KBM-7 (cell line): ENCODE measurements at regions not wholly inside any gene's neighbourhood (a gene's known extent, or its start where the extent isn't known, plus 50 kb on each side); places are given as distances from the start of the nearest gene placed in this dataset.
"Not testable (repeated sequence)": the region's sequence is repeated elsewhere in the genome, so short reads cannot be mapped to it uniquely, and the experiment has no call there.

Experiments
- DNase-seq: peaks from one replicate; pipeline ENCODE4 v3.0.0-alpha.2; 2015
- in situ Hi-C: fragments of 300-500 bp; cut with MboI; formaldehyde crosslinking; loops from 2 replicates; pipeline ENCODE4 v1.14.3; 2020; ENCODE audit warnings: low sequenced_read_pairs, low pct_unique_long_range_greater_than_20kb, mixed read lengths

DNA sequence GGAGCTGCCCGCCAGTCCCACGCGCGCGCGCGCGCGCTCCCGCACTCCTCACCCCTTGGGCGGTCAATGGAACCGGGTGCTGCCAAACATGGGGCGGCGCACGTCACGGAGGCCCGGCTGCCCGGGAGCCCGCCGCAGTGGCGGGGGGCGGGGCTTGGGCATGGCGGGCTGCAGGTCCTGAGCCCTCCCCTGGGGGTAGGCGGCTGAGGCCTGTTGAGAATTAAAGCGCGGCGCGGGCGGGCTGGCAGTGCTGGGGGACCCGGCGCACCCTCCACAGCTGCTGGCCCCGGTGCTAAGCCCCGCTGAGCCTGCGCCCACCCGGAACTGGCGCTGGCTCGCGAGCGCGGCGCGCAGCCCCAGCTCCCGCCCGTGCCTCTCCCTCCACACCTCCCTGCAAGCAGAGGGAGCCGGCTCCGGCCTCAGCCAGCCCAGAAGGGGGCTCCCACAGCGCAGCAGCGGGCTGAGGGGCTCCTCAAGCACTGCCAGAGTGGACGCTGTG, 634.2 kb downstream of the ANKRD7 start:
- DNase-seq: no peak
- in situ Hi-C loops: no loop called here

DNA sequence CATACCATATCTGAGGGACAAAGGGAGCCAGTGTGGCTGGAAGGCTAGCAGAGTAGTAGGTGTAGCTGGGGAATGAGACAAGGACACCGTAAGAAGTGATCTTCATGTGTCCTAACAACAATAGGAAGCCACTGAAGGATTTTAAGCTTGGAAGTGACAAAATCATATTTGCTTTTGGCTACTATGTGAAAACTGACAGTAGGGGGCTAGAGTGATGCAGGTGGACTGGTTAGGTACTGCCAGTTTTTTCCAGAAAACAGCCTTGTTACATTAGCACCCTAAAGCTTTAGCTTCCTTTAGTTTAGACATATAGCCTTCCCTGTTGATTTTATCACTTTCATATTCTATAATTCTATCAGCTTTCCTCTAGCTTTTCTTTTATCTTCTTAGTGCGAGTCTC, 637.1 kb downstream of the ANKRD7 start:
- in situ Hi-C loops: no loop called here

DNA sequence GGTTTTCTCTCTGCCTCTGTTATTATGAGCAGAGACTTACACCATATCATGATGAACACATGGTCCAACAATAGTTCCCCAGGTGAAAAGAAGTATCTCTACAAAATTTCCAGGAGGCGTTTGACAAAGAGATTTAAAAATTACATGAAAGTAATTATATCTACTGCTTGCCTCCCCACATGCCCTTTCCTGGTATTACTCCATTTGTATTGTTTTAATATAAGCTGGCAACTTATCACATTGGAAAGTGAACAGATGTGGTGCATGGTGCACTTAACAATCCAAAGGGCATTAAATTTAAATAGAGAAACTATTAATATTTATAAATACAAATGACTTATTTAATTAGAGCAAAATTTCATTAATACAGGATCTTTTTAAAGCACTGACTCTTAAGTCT, 638.2 kb downstream of the ANKRD7 start:
- in situ Hi-C loops: no loop called here

More for the DNA sequence above, 637.1 kb downstream of the ANKRD7 start:
- no peak for DNase-seq

DNA sequence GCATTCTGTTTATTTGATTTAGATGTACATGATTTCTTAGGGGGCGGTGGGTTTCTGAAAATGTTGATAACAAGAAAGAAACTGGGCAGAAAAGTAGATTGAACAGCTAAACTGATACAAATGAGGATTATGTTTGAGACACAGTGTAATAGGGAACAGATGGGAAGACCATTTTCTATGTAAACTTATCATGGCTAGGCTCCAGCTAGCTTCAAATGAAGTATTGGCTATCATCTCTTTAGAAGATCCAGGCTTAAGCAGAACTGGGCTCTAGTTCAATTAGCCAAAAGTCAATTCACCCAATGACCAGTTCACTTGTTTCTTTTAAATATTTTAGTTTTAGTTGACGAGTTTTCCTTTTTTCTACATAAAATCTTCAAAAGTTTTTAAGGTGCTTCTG, 639.5 kb downstream of the ANKRD7 start:
- in situ Hi-C loops: no loop called here
- no peak for DNase-seq

More for the DNA sequence above, 638.2 kb downstream of the ANKRD7 start:
- DNase-seq: no peak

DNA sequence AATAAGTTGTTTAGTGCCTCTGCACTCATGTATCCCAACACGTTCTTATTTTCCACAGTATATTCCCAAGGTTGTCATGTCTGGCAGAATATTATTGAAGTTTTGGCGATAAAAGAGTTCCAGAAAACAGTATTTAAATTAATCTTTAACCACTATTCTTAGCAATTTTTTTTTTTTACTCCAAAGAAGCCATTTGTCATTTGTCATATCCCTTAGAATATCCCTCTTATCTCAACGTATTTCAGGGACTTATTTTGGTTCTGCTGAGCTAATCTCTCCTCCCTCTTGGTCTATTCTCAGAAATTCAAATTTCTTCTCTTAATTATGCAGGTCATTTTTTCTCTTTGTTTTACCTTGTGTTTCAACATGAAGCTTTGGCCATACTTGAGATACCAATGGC, 643.4 kb downstream of the ANKRD7 start:
- in situ Hi-C loops: no loop called here
- no peak for DNase-seq

DNA sequence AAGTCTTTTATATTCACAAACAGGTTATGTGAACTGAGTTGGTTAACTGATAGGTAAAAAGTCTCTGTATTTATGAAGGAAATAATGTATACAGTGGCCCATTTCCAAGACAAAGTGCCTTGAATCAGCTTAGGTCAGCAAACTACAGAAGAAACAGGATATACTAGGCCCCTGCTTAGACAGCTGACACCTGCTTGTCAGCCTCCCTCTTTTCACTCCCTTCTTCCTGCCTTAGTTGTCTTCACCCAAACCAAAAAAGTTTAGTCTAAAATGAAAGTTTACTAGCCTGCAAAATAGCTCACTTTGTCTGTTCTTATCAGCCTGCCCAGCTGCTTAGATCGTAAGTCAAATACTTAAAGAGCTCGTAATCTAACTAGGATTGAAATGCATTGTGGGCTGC, 644.6 kb downstream of the ANKRD7 start:
- in situ Hi-C loops, DNase-seq: not testable (repeated sequence)

DNA sequence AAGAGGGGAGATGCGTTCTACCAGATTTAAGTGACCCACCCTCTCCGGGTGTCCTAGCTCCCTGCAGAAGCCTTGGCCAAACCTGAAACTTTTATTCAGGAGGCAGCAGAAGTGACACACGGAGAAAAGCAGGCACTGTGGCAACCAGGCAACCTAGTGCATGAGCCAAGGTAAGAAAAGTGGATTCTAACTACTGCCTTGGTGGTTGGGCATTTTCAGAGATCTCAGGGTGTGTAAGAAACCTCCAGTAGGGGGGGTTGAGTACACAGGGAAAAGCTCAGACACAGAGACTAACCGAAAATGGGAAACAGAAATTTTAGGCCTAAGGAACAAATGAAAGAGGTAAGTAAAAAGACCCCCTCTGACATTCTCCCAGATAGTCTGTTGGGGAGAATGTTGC, 645.7 kb downstream of the ANKRD7 start:
- in situ Hi-C loops: no loop called here
- DNase-seq: peak; percentile 21

DNA sequence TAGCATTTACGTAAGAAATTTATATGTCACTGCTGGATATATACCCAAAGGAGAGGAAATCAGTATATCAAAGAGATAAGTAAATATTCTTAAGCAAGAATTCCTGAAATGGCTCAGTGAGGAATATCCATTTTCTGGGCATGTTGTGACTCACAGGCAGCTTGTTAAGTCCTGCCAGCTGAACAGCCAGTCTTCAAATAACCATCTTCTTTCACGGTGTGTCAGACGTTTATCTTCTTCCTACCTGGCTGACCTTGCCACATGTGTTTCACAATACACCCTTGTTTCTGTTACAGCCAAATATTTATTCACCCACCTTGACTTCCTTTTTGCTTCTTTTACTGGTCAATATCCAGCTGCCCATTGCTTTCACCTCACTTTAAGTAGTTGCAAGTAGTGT, 648.1 kb downstream of the ANKRD7 start:
- DNase-seq: no peak
- in situ Hi-C loops: no loop called here

DNA sequence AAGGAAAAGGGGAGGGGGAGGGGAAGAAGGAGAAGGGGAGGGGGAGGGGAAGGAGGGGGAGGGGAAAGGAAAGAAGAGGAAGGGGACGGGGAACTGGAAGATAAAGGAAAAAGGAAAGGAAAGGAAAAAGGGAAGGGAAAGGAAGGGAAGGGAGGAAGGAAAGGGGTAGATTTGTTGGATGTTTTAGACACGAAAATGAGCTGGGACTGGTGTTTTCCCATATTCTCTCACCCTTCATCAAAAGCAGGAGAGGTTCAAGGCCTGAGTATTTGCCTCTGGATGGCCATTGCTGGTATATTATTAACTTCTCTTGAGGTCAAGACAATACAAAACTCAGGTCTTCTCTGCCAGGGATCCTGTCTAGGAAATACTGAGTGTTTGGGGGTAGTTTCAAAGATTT, 652.7 kb downstream of the ANKRD7 start:
- no peak for DNase-seq
- in situ Hi-C loops: no loop called here

DNA sequence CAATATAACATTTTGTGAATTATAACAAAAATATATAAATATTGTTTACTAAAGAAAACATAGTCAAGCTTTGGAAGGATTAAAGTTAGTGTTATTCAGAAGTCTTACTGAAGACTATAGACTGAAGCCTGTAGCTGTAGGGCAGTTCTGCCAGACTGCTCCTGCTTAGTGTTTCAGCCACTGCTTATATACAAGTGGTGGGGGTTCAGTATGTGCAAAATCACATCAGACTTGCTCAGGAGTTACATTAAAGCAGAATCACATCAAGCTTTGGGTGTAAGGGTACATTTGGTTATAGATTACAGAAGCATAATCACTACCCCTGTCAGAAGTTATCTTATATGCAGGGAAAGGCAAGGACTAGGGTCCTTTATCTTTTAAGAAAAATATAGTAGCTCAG, 653.8 kb downstream of the ANKRD7 start:
- DNase-seq: no peak
- in situ Hi-C loops: no loop called here

DNA sequence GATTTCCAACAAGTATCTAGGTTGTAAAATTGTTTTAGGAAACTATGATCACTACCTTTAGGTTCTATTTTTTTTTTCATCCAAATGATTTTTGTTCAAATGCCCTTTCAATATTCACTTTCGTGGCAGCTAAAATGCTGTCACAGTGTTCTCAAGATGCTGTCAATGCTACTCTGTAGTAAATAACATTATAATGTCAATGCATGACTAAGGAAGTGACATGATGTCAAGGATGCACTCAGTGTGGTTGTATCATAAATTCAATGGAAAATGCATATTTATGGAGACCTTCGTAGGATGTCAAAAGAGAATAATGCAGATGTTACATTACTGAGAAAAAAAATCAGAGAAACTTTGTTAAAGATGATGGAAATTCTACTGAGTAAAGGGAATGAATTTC, 673.8 kb downstream of the ANKRD7 start:
- DNase-seq: no peak
- in situ Hi-C loops: no loop called here

DNA sequence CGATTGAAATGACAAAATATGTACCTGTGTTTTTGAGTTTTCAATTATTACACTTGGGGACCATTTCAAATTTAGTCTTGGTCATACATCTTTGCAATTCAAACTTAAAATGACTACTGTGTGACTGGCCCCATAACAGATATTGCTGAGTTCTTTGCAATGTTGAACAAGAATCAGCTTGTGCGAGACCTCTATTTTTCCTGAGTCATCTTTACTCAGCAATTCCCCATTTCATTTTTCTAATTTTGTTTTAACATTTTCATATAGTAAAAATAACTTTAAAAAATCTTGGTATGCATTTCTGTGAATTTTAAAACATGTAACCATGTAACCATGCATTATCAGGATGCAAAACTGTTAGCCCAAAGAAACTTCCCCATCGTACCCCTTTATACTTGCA, 678.1 kb downstream of the ANKRD7 start:
- no peak for DNase-seq

DNA sequence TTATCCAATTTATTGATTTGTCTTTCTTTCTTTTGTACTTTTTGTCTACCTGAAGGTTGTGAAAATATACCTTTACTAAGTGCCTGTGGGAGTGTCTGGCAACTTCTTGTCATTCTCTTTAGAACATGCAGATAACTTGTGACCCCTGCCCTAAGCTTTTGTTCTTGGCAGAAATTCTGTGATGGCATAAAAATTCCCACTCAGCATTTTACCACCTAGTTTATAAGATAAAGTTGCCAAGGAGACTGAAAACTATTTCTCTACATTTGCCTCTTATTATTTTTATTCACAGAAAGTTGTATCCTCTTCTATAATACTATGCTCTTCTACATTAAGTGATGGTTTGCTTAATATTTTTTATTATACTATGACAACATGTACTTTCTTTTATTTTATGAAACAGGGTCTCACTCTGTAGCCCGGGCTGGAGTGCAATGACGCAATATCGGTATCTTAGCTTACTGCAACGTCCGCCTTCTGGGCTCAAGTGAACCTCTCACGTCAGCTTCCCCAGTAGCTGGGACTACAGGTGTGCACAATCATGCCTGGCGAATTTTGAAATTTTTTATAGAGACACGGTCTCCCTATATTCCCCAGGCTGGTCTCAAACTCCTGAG, 683.5 kb downstream of the ANKRD7 start:
- in situ Hi-C loops: no loop called here

More for the DNA sequence above, 678.1 kb downstream of the ANKRD7 start:
- in situ Hi-C loops: no loop called here

DNA sequence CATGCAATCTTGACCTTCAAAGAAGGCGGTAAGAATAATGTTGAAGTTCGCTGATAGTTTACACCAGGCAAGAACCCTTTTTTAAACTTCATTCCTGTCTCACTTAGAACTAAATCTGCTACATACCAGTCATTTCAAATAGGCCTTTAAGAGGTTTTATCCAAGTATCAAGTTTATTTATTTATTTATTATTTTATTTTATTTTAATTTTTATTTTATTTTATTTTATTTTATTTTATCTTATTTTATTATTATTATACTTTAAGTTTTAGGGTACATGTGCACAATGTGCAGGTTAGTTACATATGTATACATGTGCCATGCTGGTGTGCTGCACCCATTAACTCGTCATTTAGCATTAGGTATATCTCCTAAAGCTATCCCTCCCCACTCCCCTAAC, 691.6 kb downstream of the ANKRD7 start:
- DNase-seq, in situ Hi-C loops: not testable (repeated sequence)

More for the DNA sequence above, 683.5 kb downstream of the ANKRD7 start:
- DNase-seq: no peak

DNA sequence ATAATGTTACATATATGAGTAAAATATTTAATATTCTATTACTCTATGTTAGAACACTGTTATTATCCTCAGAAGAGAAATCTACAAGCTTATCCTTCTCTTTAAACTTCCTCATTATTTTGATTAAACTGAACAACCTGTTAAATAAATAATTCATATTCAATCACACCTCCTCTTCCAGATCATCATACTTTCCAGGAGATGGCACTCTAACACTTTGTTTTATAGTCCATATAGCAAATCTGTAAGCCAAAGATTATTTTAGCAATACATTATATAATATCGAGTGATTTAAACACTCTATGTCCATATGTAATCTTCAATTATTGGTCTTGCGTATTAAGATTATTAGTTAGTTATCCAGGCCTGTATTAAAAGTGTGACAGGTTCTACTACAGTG, 694.1 kb downstream of the ANKRD7 start:
- in situ Hi-C loops: no loop called here
- DNase-seq: peak; percentile 11

DNA sequence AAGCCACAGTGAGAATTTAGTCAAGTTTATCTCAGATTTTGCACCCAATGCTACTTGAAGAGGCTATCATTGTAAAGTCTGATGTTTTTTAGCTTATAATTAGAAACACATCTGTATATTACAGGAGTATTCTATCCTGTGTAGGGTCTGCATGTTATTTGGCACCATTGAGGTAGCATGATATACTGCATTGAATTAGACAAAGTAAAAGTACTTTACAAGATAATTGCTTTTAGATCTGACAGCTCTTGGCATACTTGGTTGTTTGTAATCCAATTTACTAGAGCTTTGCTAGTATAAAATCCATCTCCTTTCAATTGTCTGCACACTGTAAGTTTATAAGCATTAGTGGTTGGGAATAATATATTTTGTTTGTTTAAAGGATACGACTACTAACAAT, 714.3 kb downstream of the ANKRD7 start:
- in situ Hi-C loops: no loop called here
- no peak for DNase-seq

DNA sequence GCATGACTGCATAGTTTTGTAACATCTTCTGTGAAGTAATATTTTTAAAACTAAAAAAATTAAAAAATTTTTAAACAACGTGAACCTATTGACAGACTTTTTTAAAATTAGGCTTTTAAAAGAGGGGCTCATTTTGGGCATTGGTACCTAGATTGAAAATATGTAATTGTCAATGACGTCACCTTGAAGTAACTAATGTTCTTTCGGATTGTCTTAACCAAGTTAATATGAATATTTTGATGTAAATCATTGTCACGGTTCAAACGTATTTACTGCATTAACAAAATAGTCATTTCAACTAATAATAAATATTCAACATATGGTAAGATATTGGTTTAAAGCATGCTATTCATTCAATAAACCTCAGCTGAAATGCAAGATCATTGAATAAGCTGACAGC, 719.8 kb downstream of the ANKRD7 start:
- in situ Hi-C loops: no loop called here

DNA sequence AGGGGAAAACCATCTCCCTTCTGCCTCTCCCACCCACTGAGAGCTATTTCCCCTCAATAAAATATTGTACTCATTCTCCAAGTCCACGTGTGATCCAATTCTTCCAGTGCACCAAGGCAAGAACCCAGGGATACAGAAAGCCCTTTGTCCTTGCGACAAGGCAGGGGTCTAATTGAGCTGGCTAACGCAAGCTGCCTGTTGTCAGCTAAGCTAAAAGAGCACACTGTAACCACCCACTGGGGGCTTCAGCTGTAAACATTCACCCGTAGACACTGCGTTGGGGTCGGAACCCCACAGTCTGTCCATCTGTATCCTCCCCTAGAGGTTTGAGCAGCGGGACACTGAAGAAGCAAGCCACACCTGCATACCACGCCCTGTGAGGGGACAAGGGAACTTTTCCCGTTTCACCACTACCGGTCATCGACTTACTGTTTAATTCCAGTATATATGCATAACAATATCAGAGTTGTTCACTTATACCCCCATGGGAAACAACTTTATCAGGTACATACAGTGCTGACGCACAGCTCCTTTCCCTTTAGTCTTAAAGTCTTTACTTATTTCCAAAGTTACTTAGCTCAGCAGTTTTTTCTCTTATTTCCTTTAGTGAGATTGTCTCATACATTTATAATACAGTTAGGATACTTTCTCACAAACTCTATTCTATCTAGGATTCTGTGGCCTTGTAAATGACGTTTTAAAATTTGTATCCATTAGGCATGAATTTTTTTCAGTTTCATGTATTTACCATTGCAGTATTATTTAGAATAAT, 721.6 kb downstream of the ANKRD7 start:
- no peak for DNase-seq
- in situ Hi-C loops: no loop called here

More for the DNA sequence above, 719.8 kb downstream of the ANKRD7 start:
- DNase-seq: no peak

DNA sequence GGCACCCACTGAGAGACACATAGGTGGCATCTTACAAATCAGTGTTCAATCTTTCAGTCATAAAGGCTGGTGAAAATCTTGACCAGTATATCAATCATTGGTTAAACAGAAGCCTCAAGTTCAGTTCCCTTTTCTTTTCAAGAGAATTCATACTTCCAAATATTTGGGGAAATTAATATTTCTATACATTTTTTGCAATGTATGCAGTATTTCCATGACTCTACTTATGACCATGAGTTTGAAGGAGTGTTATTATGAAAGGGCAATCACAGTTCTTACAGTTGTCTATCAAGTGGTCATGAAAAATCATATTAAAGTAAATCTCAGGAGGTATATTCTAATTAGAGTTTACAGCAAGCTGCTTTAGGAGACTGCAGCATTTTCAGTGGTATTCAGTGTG, 724.0 kb downstream of the ANKRD7 start:
- DNase-seq: no peak
- in situ Hi-C loops: no loop called here

DNA sequence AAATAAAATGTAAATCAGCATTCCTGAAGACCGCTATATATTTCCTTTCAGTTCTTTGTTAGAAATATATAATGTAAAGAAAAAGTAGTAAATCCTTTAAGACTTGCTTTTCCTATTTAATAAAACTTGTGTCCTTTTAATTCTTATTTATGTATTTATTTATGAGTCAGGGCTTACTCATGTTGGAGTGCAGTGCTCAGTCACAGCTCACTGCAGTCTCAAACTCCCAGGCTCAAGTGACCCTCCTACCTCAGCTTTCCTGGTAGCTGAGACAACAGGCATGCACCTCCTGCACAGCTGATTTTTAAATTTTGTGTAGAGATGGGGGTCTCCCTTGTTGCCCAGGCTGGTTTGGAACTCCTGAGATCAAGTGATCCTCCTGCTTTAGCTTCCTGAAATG, 724.5 kb downstream of the ANKRD7 start:
- in situ Hi-C loops: no loop called here
- DNase-seq: no peak

DNA sequence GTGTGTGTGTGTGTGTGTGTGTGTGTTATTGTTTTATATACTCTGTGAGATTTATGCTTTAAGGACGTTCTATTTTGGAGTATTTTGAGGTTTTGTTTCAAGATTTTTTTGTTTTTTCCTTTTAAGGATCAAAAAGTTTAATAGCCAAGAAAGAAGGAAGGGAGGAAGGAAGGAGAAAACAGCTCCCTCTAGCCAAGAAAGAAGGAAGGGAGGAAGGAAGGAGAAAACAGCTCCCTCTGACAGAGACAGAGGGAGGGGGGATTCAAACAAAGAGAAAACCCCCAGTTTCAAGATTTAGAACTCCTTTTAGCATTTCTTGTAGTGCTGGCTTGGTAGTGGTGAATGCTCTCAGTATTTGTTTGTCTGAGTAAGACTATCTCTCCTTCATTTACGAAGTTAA, 731.8 kb downstream of the ANKRD7 start:
- DNase-seq, in situ Hi-C loops: not testable (repeated sequence)
